ENCODE measurements at regions not wholly inside any gene's neighbourhood (a gene's known extent, or its start where the extent isn't known, plus 50 kb on each side); places are given as distances from the start of the nearest gene placed in this dataset.
"Not testable (repeated sequence)": the region's sequence is repeated elsewhere in the genome, so short reads cannot be mapped to it uniquely, and the experiment has no call there.

- TF ChIP-seq, protein P1, sequence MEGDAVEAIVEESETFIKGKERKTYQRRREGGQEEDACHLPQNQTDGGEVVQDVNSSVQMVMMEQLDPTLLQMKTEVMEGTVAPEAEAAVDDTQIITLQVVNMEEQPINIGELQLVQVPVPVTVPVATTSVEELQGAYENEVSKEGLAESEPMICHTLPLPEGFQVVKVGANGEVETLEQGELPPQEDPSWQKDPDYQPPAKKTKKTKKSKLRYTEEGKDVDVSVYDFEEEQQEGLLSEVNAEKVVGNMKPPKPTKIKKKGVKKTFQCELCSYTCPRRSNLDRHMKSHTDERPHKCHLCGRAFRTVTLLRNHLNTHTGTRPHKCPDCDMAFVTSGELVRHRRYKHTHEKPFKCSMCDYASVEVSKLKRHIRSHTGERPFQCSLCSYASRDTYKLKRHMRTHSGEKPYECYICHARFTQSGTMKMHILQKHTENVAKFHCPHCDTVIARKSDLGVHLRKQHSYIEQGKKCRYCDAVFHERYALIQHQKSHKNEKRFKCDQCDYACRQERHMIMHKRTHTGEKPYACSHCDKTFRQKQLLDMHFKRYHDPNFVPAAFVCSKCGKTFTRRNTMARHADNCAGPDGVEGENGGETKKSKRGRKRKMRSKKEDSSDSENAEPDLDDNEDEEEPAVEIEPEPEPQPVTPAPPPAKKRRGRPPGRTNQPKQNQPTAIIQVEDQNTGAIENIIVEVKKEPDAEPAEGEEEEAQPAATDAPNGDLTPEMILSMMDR (conservative IDR thresholded peaks at IDR 0.05; ENCODE audit: low read depth, low read length) = no peak
- no peak for TF ChIP-seq EZH2 (IDR thresholded peaks at IDR 0.05; ENCODE audit: borderline replicate concordance, low read depth, low read length, poor library complexity, severe bottlenecking)
- H3K36me3 ChIP-seq (ENCODE audit: insufficient read depth, low read length, poor library complexity, severe bottlenecking) = no peaks in the 10 kb centered on the region
- no peaks in the 10 kb centered on the region for H3K9me3 ChIP-seq (ENCODE audit: low read depth, low read length, poor library complexity, severe bottlenecking)
- BruUV-seq (replicated peaks) = no TSS peak
- intact Hi-C loops (cut with micrococcal nuclease; ENCODE audit: unreplicated experiment) = no loop called here
- no peak overlapping the region for H3K4me3 ChIP-seq (ENCODE audit: low read depth, low read length, poor library complexity, severe bottlenecking)
- no peak for DNase-seq (ENCODE audit: low spot score)
- ChIA-PET POLR2A (ENCODE audit: low non-redundant PET) (no interaction called here), CTCF (no interaction called here)
- no peak overlapping the region for H3K27ac ChIP-seq (ENCODE audit: low read depth, low read length, poor library complexity, severe bottlenecking)
- no peaks in the 10 kb centered on the region for H3K4me1 ChIP-seq (ENCODE audit: insufficient read depth, low read length, poor library complexity, severe bottlenecking)
- H3K27me3 ChIP-seq (replicated peaks; ENCODE audit: insufficient read depth, low read depth, low read length, poor library complexity) = no peaks in the 10 kb centered on the region
These were observed 754.0 kb upstream of the ADGRB3 start for GRCh38 chr6:67880939-67881705.

- H3K4me1 ChIP-seq (ENCODE audit: insufficient read depth, low read length, poor library complexity, severe bottlenecking); H3K27me3 ChIP-seq (replicated peaks; ENCODE audit: insufficient read depth, low read depth, low read length, poor library complexity); POLR2A ChIA-PET (ENCODE audit: low non-redundant PET); CTCF ChIA-PET; H3K36me3 ChIP-seq (ENCODE audit: insufficient read depth, low read length, poor library complexity, severe bottlenecking); DNase-seq (ENCODE audit: low spot score); BruUV-seq (replicated peaks); intact Hi-C loops (cut with micrococcal nuclease; ENCODE audit: unreplicated experiment); H3K27ac ChIP-seq (ENCODE audit: low read depth, low read length, poor library complexity, severe bottlenecking); H3K4me3 ChIP-seq (ENCODE audit: low read depth, low read length, poor library complexity, severe bottlenecking); H3K9me3 ChIP-seq (ENCODE audit: low read depth, low read length, poor library complexity, severe bottlenecking): not testable (repeated sequence)
These were observed 754.7 kb upstream of the ADGRB3 start for GRCh38 chr6:67880343-67880742.

DNA sequence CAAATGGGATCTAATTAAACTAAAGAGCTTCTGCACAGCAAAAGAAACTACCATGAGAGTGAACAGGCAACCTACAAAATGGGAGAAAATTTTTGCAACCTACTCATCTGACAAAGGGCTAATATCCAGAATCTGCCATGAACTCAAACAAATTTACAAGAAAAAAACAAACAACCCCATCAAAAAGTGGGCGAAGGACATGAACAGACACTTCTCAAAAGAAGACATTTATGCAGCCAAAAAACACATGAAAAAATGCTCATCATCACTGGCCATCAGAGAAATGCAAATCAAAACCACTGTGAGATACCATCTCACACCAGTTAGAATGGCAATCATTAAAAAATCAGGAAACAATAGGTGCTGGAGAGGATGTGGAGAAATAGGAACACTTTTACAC, 755.2 kb upstream of the ADGRB3 start:
- H3K4me1 ChIP-seq (ENCODE audit: insufficient read depth, low read length, poor library complexity, severe bottlenecking); H3K36me3 ChIP-seq (ENCODE audit: insufficient read depth, low read length, poor library complexity, severe bottlenecking); BruUV-seq (replicated peaks); H3K9me3 ChIP-seq (ENCODE audit: low read depth, low read length, poor library complexity, severe bottlenecking); DNase-seq (ENCODE audit: low spot score); intact Hi-C loops (cut with micrococcal nuclease; ENCODE audit: unreplicated experiment); H3K4me3 ChIP-seq (ENCODE audit: low read depth, low read length, poor library complexity, severe bottlenecking); POLR2A ChIA-PET (ENCODE audit: low non-redundant PET); H3K27ac ChIP-seq (ENCODE audit: low read depth, low read length, poor library complexity, severe bottlenecking); CTCF ChIA-PET; H3K27me3 ChIP-seq (replicated peaks; ENCODE audit: insufficient read depth, low read depth, low read length, poor library complexity): not testable (repeated sequence)

DNA sequence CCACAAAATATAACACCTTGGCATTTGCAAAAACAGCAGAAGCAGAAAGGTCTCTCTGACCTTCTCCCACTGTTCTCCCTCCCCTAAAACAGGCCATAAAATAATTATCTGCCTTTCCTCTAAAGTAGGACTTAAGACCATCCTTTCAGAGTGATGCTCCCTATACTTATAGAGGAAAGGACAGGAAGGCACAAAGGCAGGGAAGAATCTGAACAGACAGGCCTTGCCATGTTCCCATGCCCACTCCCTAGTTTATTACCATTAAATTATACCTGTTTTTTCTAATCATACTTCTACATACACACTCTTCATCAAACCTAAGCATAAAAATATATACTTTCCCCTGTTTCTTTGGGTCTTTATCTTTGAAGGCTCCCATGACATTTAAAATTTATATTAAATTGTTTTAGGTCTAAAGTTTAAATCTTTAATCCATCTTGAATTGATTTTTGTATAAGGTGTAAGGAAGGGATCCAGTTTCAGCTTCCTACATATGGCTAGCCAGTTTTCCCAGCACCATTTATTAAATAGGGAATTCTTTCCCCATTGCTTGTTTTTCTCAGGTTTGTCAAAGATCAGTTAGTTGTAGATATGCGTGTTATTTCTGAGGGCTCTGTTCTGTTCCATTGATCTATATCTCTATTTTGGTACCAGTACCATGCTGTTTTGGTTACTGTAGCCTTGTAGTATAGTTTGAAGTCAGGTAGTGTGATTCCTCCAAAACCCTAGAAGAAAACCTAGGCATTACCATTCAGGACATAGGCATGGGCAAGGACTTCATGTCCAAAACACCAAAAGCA, 755.8 kb upstream of the ADGRB3 start:
- H3K9me3 ChIP-seq (ENCODE audit: low read depth, low read length, poor library complexity, severe bottlenecking); H3K4me1 ChIP-seq (ENCODE audit: insufficient read depth, low read length, poor library complexity, severe bottlenecking); BruUV-seq (replicated peaks); intact Hi-C loops (cut with micrococcal nuclease; ENCODE audit: unreplicated experiment); DNase-seq (ENCODE audit: low spot score); POLR2A ChIA-PET (ENCODE audit: low non-redundant PET); H3K27ac ChIP-seq (ENCODE audit: low read depth, low read length, poor library complexity, severe bottlenecking); H3K4me3 ChIP-seq (ENCODE audit: low read depth, low read length, poor library complexity, severe bottlenecking); H3K36me3 ChIP-seq (ENCODE audit: insufficient read depth, low read length, poor library complexity, severe bottlenecking); H3K27me3 ChIP-seq (replicated peaks; ENCODE audit: insufficient read depth, low read depth, low read length, poor library complexity); CTCF ChIA-PET: not testable (repeated sequence)

- BruUV-seq (replicated peaks); CTCF ChIA-PET; H3K27ac ChIP-seq (ENCODE audit: low read depth, low read length, poor library complexity, severe bottlenecking); DNase-seq (ENCODE audit: low spot score); H3K4me3 ChIP-seq (ENCODE audit: low read depth, low read length, poor library complexity, severe bottlenecking); POLR2A ChIA-PET (ENCODE audit: low non-redundant PET); H3K27me3 ChIP-seq (replicated peaks; ENCODE audit: insufficient read depth, low read depth, low read length, poor library complexity); H3K36me3 ChIP-seq (ENCODE audit: insufficient read depth, low read length, poor library complexity, severe bottlenecking); H3K4me1 ChIP-seq (ENCODE audit: insufficient read depth, low read length, poor library complexity, severe bottlenecking); H3K9me3 ChIP-seq (ENCODE audit: low read depth, low read length, poor library complexity, severe bottlenecking); intact Hi-C loops (cut with micrococcal nuclease; ENCODE audit: unreplicated experiment): not testable (repeated sequence)
These were observed 756.9 kb upstream of the ADGRB3 start for GRCh38 chr6:67878216-67878615.

All from A673 (cell line).